ENCODE measurements at regions not wholly inside any gene's neighbourhood (a gene's known extent, or its start where the extent isn't known, plus 50 kb on each side); places are given as distances from the start of the nearest gene placed in this dataset.

DNA sequence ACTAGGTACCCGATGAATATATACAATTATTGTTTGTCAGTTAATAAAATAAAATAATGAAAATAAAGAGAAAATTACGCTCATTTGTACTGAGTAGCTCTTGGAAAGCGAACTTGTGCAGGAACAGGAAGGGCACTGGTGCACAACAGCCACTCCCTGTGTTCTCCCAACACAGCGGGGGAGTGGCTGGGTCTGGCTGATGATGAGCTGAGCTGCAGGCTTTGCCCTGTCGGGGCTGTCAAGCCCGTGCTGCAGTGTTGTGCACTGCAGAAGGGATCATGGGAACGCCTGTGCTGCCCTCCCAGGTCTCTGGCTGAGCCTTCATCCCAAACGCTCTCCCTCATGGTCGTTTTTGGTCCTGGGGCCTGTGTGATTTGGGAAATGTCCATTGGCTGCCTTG lies 131.7 kb upstream of the MAP3K4 start:
- no peak for TF ChIP-seq POLR2A (IDR thresholded peaks at IDR 0.05)
- TF ChIP-seq, protein P1, sequence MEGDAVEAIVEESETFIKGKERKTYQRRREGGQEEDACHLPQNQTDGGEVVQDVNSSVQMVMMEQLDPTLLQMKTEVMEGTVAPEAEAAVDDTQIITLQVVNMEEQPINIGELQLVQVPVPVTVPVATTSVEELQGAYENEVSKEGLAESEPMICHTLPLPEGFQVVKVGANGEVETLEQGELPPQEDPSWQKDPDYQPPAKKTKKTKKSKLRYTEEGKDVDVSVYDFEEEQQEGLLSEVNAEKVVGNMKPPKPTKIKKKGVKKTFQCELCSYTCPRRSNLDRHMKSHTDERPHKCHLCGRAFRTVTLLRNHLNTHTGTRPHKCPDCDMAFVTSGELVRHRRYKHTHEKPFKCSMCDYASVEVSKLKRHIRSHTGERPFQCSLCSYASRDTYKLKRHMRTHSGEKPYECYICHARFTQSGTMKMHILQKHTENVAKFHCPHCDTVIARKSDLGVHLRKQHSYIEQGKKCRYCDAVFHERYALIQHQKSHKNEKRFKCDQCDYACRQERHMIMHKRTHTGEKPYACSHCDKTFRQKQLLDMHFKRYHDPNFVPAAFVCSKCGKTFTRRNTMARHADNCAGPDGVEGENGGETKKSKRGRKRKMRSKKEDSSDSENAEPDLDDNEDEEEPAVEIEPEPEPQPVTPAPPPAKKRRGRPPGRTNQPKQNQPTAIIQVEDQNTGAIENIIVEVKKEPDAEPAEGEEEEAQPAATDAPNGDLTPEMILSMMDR (IDR thresholded peaks at IDR 0.05), result no peak
- H3K4me3 ChIP-seq (ENCODE audit: low read depth, poor library complexity, severe bottlenecking), result no peak overlapping the region
- WGBS, 2 donors, result 76 to 80% methylated on average over 9 of the region's 9 CpGs
- intact Hi-C loops (cut with DNase I; ENCODE audit: low total_unique reads), result no loop called here
- DNase-seq (ENCODE audit: low spot score in 2 of 2), result no peak

DNA sequence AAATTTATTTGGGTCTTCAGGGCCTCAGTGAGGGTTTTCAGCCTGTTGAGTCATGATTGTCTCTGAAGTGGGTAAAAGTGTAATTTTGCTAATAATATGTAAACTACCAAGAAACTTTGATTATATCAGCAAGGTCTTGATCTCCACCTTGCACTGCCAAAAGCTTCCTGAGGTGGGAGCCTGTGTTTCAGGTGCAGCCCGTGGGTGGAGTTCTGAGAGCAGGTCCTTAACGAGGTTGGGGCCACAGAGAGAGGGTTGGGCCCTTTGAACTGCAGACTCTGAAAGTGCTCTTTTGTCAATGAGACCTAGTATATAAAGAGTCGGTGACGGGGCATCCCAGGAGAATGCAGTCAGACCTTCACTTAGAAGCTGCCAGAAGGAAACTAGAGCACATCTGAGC lies 129.7 kb upstream of the MAP3K4 start:
- intact Hi-C loops (cut with DNase I; ENCODE audit: low total_unique reads), result no loop called here
- no peak overlapping the region for H3K4me3 ChIP-seq (ENCODE audit: low read depth, poor library complexity, severe bottlenecking)
- WGBS, 2 donors, result 37 to 46% methylated on average over 3 to 4 of the region's 4 CpGs
- no peak for DNase-seq (ENCODE audit: low spot score in 2 of 2)
- TF ChIP-seq, protein P1 (IDR thresholded peaks at IDR 0.05), result no peak
- no peak for TF ChIP-seq POLR2A (IDR thresholded peaks at IDR 0.05)

DNA sequence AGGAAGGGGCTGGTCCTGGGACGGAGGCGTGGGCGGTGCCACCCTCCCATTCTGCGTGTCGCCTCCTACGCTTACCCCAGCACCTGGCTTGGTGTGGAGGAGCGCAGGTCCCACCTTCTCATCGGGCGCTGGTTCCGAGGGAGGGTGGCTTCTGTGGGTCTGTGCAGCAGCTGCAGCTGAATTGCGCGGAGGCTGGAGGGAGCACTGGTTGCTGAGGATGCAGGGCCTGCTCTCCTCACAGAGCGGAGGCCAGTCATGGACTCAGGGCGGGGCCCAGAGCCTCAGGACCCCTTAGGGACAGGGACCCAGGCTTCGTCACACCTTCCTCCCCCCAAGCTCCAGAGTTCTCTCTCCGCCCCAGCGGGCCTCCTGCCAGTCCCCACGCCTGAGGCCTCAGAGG lies 127.8 kb upstream of the MAP3K4 start:
- no peak for DNase-seq (ENCODE audit: low spot score in 2 of 2)
- H3K4me3 ChIP-seq (ENCODE audit: low read depth, poor library complexity, severe bottlenecking), result no peak overlapping the region
- no peak for TF ChIP-seq POLR2A (IDR thresholded peaks at IDR 0.05)
- TF ChIP-seq, protein P1 (IDR thresholded peaks at IDR 0.05), result no peak
- intact Hi-C loops (cut with DNase I; ENCODE audit: low total_unique reads), result no loop called here
- 92 to 95% methylated on average over 12 to 14 of the region's 18 CpGs for WGBS, 2 donors

DNA sequence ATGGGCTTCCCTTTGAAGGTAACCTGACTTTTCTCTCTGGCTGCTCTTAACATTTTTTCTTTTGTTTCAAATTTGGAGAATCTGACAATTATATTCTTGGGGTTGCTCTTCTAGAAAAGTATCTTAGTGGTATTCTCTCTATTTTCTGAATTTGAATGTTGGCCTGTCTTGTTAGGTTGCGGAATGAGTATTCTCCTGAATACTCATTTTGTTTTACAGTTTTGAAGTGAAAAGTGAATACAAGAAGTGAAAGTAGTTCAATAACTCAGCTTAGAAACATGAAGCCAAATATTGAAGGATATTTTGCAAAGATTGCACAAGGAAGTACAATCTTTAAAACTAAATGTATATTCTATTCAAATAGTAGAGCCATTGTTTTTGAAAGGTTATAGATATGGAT lies 120.2 kb upstream of the MAP3K4 start:
- H3K4me3 ChIP-seq (ENCODE audit: low read depth, poor library complexity, severe bottlenecking), result no peak overlapping the region
- intact Hi-C loops (cut with DNase I; ENCODE audit: low total_unique reads), result no loop called here
- TF ChIP-seq POLR2A (IDR thresholded peaks at IDR 0.05), result no peak
- TF ChIP-seq, protein P1 (IDR thresholded peaks at IDR 0.05), result no peak
- no peak for DNase-seq (ENCODE audit: low spot score in 2 of 2)
- WGBS, 2 donors, result 97 to 100% methylated on average over 1 of the region's 1 CpG

DNA sequence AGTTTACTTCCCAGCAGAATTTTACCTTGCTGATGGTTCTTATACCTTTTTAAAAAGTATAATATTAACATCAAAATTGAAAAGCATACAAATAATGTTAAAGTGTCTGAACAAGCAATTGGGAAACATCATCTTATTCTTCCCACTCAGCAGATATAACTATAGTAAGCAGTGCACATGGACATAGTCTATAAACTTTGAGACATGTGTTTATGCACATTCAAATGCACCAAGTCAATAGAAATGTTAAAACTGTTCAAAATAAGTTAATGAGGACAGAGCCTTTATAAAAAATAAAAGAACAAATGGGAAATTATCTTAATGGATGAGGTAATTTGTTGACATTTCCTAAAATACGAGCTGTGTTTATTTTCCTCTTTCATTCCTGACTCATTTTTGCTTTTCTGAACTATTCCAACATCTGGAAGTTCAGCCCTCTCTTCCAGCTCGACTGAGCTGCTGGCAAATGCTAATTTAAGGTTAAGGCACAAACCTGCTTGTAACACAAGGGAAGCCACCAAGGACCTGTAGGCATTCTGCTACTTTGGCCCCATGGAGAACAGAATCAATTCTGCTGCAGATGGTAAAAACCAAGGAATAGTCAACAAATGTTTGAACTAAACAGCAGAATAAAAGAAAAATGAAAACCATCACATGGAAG lies 110.3 kb upstream of the MAP3K4 start:
- DNase-seq (ENCODE audit: low spot score in 2 of 2), result no peak
- TF ChIP-seq, protein P1 (IDR thresholded peaks at IDR 0.05), result no peak
- TF ChIP-seq POLR2A (IDR thresholded peaks at IDR 0.05), result no peak
- WGBS, 2 donors, result 17% methylated on average over 2 of the region's 2 CpGs
- no peak overlapping the region for H3K4me3 ChIP-seq (ENCODE audit: low read depth, poor library complexity, severe bottlenecking)
- intact Hi-C loops (cut with DNase I; ENCODE audit: low total_unique reads), result loop anchor here (5.0 kb wide), 1 partner anchor 161 kb away; no protein-coding TSS in a partner anchor

DNA sequence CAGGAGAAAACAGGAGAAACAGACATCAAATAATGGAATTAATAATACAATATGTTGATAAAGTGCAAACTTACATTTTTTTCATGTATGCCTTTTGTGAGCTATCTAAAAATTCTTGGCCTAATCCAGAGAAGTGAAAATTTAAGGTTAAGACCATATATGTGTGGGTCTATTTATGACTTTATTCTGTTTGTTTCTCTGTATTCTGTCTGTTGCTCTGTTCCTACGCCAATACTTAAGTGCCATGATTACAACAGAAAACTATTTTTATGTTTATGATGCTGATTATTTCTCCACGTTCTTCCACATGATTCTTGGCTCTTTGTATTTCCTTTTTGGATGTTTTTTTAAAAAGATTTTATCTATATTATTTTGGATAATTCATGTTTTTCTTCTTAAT lies 109.6 kb upstream of the MAP3K4 start:
- TF ChIP-seq, protein P1 (IDR thresholded peaks at IDR 0.05), result no peak
- TF ChIP-seq POLR2A (IDR thresholded peaks at IDR 0.05), result no peak
- 24 to 31% methylated on average over 2 of the region's 2 CpGs for WGBS, 2 donors
- no peak for DNase-seq (ENCODE audit: low spot score in 2 of 2)
- intact Hi-C loops (cut with DNase I; ENCODE audit: low total_unique reads), result loop anchor here (5.0 kb wide), 1 partner anchor 160 kb away; no protein-coding TSS in a partner anchor
- H3K4me3 ChIP-seq (ENCODE audit: low read depth, poor library complexity, severe bottlenecking), result no peak overlapping the region
